Ovary (tissue), 3 donors: ENCODE measurements at regions not wholly inside any gene's neighbourhood (a gene's known extent, or its start where the extent isn't known, plus 50 kb on each side); places are given as distances from the start of the nearest gene placed in this dataset.

Source experiments
- POLR2A ChIP-seq: fragments of 450-650 bp; IDR thresholded peaks from one replicate; pipeline ENCODE4 v1.6.1; 2017; ENCODE audit warnings: antibody characterized with exemption, mild to moderate bottlenecking, moderate library complexity
- TF ChIP-seq, protein P1 (sequence below), 3 donors: fragments of 450-650 bp in 2 of 3; fragments of 200-600 bp in 1 of 3; IDR thresholded peaks; one replicate each; pipeline versions ENCODE4 v1.5.1 to v1.8.0; 2016 to 2022; ENCODE audit warnings: antibody characterized with exemption in 3 of 3, mild to moderate bottlenecking in 1 of 3
- donor health status: DM: no; HTN: no; CAD: no.

DNA sequence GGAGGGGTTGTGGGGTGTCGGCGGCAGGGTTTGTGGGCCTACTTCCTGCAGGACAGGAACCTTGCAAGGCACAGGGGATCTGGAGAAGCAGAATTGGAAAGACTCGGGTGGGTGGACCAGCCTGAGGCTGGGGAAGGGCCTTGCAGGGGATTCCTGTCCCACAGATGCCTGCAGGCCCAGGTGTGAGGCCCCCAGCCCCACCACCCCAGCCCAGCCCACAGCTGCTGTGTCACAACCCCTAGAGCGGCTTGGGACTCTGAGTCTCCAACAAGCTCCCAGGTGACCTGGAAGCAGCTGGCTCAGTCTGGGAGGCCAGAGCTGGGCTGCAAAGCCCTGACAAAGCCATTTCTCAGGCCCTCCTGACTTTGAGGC, 93.1 kb downstream of the ZFP36L2 start:
- TF ChIP-seq POLR2A = no peak
- TF ChIP-seq, protein P1, sequence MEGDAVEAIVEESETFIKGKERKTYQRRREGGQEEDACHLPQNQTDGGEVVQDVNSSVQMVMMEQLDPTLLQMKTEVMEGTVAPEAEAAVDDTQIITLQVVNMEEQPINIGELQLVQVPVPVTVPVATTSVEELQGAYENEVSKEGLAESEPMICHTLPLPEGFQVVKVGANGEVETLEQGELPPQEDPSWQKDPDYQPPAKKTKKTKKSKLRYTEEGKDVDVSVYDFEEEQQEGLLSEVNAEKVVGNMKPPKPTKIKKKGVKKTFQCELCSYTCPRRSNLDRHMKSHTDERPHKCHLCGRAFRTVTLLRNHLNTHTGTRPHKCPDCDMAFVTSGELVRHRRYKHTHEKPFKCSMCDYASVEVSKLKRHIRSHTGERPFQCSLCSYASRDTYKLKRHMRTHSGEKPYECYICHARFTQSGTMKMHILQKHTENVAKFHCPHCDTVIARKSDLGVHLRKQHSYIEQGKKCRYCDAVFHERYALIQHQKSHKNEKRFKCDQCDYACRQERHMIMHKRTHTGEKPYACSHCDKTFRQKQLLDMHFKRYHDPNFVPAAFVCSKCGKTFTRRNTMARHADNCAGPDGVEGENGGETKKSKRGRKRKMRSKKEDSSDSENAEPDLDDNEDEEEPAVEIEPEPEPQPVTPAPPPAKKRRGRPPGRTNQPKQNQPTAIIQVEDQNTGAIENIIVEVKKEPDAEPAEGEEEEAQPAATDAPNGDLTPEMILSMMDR (IDR thresholded peaks at IDR 0.05) = no peak
